Muscle of arm (tissue), 1 donor: ENCODE measurements at regions not wholly inside any gene's neighbourhood (a gene's known extent, or its start where the extent isn't known, plus 50 kb on each side); places are given as distances from the start of the nearest gene placed in this dataset.

Experiments used
- DNase-seq: peaks from one replicate; pipeline ENCODE4 v3.0.0-alpha.2; 2013

- no peak for DNase-seq
Observed at GRCh38 chr4:157514711-157515110, 294.2 kb downstream of the GRIA2 start.

- peak; percentile 7 for DNase-seq
Observed at GRCh38 chr4:157509341-157509740, 288.8 kb downstream of the GRIA2 start.

DNA sequence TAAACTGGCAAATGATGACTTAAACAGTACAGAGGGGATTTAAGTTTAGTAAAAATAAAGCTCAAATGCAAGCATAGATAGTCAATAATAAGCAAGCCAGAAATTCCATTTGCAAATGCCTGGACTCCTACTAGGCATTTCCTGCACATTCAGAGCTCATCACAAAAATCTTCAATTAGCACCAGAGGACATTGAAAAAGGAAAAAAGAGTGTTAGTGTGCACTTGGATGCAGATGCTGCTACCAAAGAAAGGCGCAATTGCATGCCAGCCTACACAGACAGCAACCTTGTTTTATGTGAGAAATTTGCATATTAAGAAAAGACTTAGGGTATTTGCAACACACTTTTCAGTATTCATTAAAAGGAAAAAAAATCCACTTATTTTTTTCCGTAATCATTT, 282.1 kb downstream of the GRIA2 start:
- no peak for DNase-seq

- no peak for DNase-seq
Observed at GRCh38 chr4:157459785-157460184, 239.3 kb downstream of the GRIA2 start.

- no peak for DNase-seq
Observed at GRCh38 chr4:157447195-157447594, 226.7 kb downstream of the GRIA2 start.

- no peak for DNase-seq
Observed at GRCh38 chr4:157444014-157444413, 223.5 kb downstream of the GRIA2 start.

- no peak for DNase-seq
Observed at GRCh38 chr4:157443537-157443936, 223.0 kb downstream of the GRIA2 start.

DNA sequence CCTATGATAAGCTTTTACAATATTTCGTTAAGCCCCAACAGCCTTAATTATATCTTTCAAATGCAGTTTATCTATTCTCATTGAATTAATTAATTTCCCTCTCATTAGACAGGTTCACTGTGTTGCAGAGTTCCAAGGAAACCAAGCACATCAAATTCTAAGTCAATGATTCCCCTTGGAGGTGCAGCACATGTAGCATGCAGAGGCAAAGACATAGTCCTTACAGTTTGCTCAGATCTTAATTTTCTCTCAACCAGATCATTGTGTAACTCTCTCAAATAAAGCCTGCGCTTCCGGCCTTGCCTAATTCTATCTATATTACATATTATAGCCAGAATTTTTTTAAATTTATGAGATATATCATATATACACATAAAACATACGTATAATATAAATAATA, 205.4 kb downstream of the GRIA2 start:
- DNase-seq = no peak

DNA sequence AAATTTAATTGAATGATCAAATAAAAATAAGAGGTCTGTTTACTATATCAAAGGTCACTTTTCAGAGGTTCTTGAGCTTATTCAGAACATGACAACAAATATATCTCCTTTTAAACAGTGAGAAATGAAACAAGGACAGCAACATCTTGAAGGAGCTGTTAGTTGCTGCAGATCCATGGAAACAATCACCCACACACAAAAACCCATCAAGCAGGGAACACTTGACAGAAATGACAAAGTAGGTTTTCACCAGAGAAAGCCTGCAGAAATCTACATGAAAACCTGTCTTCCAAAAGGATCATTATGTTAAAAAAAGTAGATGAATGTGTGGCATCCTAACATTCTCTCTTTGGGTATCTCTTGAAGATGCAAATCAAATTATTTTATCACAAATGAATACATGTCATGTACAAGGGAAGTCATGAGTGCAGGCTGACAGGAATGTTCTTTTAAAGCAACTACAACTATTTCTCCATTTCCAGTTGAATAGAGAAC, 203.0 kb downstream of the GRIA2 start:
- DNase-seq = no peak

GRCh38 chr4:157421365-157421764, 200.8 kb downstream of the GRIA2 start:
- no peak for DNase-seq
